Choroid plexus epithelial cell (primary cell): ENCODE measurements at regions not wholly inside any gene's neighbourhood (a gene's known extent, or its start where the extent isn't known, plus 50 kb on each side); places are given as distances from the start of the nearest gene placed in this dataset.
A peak's percentile ranks its signal among the peaks of the same experiment; 100 is the strongest.

Experiments used
- DNase-seq: peaks from one replicate; pipeline ENCODE4 v3.0.0-alpha.2; 2010; ENCODE audit warnings: low read depth
- H3K4me3 ChIP-seq: 2 replicates; pipeline ENCODE4 v1.5.1; 2011; ENCODE audit warnings: low read depth, mild to moderate bottlenecking, control low read depth, low read length, moderate library complexity
- CTCF ChIP-seq: conservative IDR thresholded peaks from 2 replicates; pipeline ENCODE4 v1.5.1; 2011; ENCODE audit warnings: low read depth, mild to moderate bottlenecking, control low read depth, inconsistent platforms, low read length, moderate library complexity

- no peak for TF ChIP-seq CTCF
- no peak for DNase-seq
- no peak overlapping the region for H3K4me3 ChIP-seq
These were observed 838.2 kb downstream of the SLITRK6 start for GRCh38 chr13:84961023-84961422.

GRCh38 chr13:84959818-84960217 is 839.4 kb downstream of the SLITRK6 start:
- no peak for TF ChIP-seq CTCF
- no peak for DNase-seq
- H3K4me3 ChIP-seq, result no peak overlapping the region

- no peak overlapping the region for H3K4me3 ChIP-seq
- no peak for DNase-seq
- no peak for TF ChIP-seq CTCF
These were observed 844.6 kb downstream of the SLITRK6 start for GRCh38 chr13:84954636-84955035.

DNA sequence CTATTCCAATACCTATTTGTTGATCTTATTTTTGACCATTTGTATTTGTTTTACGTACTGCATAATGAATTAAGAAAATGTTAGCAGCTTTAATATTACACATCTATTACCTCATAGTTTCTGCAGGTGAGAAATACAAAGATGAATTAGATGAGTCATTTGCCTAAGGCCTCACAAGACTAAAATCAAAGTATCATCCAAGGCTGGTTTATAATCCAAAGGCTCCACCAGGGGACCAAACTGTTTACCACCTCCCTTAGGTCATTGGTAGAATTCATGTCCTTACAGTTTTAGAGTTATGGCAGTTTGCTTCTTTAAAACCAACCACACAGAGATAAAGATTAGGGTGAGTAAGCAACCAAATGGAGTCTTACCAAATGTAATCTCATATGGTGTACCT is 848.1 kb downstream of the SLITRK6 start:
- no peak for DNase-seq
- H3K4me3 ChIP-seq, result no peak overlapping the region
- TF ChIP-seq CTCF, result no peak

- no peak overlapping the region for H3K4me3 ChIP-seq
- TF ChIP-seq CTCF, result no peak
- peak; percentile 4 for DNase-seq
These were observed 853.0 kb downstream of the SLITRK6 start for GRCh38 chr13:84946192-84946591.

DNA sequence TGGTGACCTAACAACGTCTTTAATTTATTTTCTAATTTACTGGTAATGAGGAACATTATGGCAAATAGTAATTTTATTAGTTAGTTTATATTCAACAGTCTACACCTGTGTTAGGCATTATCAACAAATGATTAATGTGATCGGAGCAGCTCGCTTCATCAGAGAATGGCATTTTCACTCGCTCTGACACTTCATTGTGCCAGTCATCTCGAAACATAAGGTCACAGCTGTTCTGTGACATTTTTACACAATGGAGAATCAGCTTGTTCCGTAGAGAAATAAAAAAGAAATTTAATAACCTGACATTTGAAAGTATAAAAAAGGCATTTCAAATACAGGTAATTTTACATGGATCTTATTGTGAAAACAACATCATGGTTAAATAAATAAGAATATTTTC is 858.4 kb downstream of the SLITRK6 start:
- no peak for TF ChIP-seq CTCF

DNA sequence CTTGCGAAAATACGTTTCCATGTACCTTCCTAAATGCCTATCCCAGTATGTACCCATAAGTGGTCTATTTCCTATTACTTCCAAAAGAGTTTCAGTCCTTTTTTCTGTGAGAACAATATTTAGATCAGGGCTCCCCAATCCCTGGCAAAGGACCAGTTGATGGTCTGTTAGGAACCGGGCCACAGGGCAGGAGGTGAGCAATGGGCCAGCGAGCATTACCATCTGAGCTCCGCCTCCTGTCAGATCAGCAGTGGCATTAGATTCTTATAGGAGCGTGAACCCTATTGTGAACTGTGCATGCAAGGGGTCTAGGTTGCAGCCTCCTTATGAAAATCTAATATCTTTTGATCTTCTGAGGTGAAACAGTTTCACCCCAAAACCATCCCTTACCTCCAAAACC is 859.1 kb downstream of the SLITRK6 start:
- DNase-seq, result no peak
- no peak for TF ChIP-seq CTCF
- H3K4me3 ChIP-seq, result no peak overlapping the region

More for the DNA sequence above, 858.4 kb downstream of the SLITRK6 start:
- DNase-seq, result no peak
- no peak overlapping the region for H3K4me3 ChIP-seq
